Hematopoietic multipotent progenitor cell treated with erythropoietin and hydrocortisone succinate and interleukin-3 and kit ligand, for 4 days (in vitro differentiated cells): ENCODE measurements at regions not wholly inside any gene's neighbourhood (a gene's known extent, or its start where the extent isn't known, plus 50 kb on each side); places are given as distances from the start of the nearest gene placed in this dataset.

Experiments
- DNase-seq: peaks from one replicate; pipeline ENCODE4 v3.0.0-alpha.2; 2015

DNA sequence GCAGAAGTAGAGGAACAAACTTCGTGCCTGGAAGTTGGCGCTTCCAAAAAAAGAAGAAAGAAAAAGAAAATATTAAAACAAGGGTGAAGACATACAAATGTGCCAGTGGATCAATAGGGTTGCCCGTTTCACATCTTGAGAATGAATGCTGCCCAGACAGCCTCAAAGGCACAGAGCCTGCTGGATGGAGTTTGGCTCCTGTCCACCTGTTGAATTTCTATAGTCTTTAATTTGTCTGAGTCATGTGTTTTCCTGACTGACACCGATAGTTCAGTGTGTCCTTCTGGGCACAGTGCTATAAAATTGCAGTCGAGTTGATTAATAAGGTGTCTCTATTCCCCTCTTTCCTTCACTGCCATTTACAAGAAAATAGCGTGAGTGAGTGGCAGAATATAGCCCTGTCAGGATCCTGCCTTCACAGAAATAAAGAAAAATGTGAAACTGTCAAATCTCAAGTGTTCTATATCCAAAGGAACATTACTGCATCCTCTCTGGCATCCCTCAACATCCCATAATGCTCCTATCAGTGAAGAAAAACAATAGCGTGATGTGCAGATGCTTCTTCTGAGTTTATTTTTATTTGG lies 471.3 kb upstream of the AUTS2 start:
- DNase-seq = no peak

DNA sequence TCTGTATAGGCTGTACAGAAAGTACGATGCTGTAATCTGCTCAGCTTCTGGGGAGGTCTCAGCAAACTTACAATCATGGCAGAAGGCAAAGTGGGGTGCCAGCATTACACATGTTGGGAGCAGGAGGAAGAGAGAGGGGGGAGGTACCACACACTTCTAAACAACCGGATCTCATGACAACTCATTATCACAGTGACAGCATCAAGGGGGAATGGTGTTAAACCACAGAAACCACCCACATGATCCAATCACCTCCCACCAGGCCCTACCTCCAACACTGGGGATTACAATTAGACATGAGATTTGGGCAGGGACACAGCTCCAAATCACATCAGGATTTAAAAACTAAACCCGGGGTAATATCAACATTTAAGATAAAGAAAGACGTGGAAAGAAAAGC lies 468.8 kb upstream of the AUTS2 start:
- DNase-seq = no peak

GRCh38 chr7:69129951-69130350 lies 468.3 kb upstream of the AUTS2 start:
- no peak for DNase-seq

GRCh38 chr7:69130396-69130795 lies 467.9 kb upstream of the AUTS2 start:
- no peak for DNase-seq

GRCh38 chr7:69134316-69134715 lies 464.0 kb upstream of the AUTS2 start:
- no peak for DNase-seq

DNA sequence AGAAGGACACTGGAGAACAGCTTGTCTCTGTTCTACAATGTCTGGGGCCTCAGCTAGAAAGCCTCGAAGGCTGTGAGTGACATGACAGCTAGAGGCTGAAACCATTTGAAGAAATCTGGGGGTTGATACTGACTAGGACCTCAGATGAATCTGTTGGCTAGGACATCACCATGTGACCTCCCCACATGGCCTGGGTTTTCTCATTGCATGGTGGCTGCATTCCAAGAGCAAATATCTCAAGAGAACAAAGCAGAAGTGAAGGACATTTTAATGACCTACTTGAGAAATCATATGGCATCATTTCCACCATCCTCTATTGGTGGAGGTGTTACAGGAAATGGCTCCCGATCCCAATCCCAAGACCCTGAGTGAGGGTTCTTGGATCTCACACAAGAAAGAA lies 450.6 kb upstream of the AUTS2 start:
- DNase-seq = no peak

- no peak for DNase-seq
Observed at GRCh38 chr7:69149804-69150782, 448.2 kb upstream of the AUTS2 start.

DNA sequence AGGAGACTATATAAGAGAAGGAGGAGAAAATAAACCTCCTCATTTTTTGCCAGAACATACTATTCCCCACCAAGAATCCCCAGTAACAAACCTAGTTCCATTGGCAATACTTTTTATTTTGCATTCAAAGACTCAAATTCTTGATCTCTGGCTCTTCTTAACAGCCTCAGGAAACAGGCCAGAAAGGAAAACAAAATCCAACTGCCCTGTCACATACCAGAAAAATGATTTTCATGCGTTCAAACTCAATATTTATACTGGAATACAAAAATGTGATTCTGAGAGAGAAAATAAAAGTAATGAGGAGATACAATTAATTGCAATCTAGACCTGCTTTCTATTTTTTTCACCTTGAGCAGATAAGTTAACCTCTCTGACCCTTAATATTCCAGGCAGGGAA lies 435.9 kb upstream of the AUTS2 start:
- DNase-seq = no peak

GRCh38 chr7:69162931-69163670 lies 435.2 kb upstream of the AUTS2 start:
- DNase-seq = no peak

GRCh38 chr7:69166979-69167516 lies 431.2 kb upstream of the AUTS2 start:
- no peak for DNase-seq

DNA sequence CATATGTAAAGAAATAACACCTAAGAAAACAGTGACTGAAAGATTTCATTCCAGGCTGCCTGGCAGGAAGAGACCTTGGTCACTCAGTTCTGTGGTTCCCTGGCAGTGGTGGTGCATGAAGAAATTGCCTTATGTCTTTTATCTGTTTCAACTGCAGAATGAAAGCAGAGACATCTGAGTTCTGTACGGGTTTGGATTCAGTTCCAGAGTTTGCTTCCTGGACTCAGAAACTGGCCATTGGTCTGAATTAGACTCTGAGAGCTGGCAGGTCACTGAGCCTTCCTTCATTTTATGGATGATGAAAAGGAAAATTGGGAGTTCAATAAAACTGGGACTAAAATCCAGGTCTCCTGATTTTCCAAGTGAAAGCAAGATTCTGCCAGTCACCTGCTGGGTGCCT lies 428.9 kb upstream of the AUTS2 start:
- DNase-seq = no peak

- no peak for DNase-seq
Observed at GRCh38 chr7:69172357-69173077, 425.8 kb upstream of the AUTS2 start.

- no peak for DNase-seq
Observed at GRCh38 chr7:69173341-69173740, 424.9 kb upstream of the AUTS2 start.

- DNase-seq = no peak
Observed at GRCh38 chr7:69173846-69174245, 424.4 kb upstream of the AUTS2 start.

GRCh38 chr7:69176841-69177240 lies 421.4 kb upstream of the AUTS2 start:
- DNase-seq = no peak

- no peak for DNase-seq
Observed at GRCh38 chr7:69177461-69177861, 420.8 kb upstream of the AUTS2 start.

DNA sequence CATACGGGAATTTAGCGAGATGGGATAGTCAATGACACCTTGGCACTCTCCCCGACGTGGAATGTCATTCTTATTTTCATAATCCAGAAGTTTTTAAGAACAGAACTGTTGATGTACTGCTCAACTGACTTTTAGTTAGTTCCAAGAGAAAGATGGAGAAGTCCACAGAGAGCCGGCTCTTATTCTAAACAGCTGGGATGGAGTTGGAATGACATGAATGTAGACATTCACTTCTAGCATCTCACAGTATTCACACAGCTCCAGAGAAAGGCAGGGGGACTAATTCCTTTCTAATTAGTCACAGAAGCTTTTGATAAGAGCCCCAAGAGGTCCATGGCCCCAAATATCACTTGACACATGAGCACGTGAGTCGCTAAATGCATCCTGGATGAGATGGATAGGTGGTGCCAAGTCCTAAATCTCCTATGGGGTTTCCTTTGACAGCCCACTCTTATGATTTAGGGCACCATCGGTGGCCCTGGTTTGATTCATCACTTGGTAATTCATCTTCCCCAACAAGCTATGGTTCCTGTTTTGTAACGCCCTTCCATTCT lies 420.3 kb upstream of the AUTS2 start:
- no peak for DNase-seq

- no peak for DNase-seq
Observed at GRCh38 chr7:69180662-69181061, 417.6 kb upstream of the AUTS2 start.

GRCh38 chr7:69182596-69183467 lies 415.4 kb upstream of the AUTS2 start:
- no peak for DNase-seq

DNA sequence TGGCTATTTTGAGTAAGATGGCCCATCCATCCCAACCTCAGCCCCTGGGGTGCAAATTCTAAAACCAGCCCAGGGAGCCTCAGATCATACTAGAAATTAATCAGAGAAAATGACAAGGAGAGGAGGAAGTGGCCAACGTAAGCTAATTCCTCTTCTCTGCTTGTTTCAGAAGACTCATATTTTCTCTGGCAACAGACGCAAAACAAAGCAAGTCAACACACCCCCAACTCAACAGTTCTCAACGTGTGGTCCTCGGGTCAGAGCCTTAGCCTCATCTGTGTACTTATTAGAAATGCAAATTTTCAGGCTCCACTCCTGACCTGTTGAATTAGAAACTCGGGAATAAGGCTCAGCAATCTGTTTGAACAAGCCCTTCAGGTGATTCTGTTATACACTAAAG lies 413.9 kb upstream of the AUTS2 start:
- no peak for DNase-seq

DNA sequence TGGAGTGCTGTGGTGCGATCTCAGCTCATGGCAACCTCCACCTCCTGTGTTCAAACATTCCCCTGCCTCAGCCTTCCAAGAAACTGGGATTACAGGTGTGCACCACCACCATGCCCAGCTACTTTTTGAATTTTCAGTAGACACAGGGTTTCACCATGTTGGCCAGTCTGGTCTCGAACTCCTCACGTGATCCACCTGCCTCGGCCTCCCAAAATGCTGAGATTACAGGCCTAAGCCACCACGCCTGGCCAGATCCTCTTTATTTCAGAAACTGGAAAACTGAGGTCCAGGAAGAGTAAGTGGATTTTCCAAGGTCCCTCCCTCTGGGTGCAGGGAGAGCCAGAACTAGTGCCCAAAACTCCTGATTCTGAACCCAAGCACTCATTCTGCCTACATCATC lies 413.1 kb upstream of the AUTS2 start:
- DNase-seq = no peak
